ENCODE measurements at regions not wholly inside any gene's neighbourhood (a gene's known extent, or its start where the extent isn't known, plus 50 kb on each side); places are given as distances from the start of the nearest gene placed in this dataset.

DNA sequence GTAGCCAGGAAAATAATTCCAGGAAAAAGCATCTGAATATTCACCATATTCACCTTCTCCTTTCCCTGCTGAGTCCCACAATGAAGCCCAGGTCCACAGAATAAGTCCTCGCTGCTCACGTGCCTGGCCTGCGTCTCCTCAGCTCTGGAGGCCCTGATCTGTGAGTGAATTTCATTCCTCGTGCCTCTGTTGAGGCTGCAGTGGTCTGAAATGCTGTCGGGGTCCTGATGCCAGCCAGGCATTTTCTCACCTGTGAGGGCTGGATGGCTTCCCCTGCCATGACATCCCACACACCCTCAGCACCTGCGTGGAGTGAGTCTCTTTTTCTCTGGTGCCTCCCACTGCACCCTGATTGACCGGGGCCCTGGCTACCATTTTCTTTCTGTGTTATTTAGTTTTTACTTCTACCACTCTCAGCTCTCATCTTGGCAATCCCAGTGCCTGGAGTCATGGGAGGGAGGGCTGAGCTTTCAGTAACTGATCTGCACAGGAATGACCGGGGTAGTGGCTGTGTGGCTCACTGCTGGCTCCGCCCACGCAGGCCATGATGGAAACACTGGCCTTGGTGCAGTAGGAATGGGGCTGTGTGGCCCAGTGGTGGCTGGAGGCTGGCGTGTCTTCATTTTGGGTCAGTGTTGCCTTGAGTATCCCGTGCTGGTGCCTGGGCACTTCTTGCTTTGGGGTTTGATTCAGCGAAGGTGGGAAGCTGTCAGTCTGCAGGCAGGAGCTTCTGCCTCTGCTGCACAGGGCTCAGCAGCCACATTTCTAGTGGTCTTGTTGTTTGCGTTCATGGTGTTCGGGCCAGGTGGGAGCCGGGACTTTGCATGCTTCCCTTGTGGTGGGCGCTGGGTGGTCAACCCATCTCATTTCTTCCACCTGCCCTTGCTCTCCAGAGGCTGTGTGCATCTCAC is 807.2 kb downstream of the TBC1D22A start:
- TF ChIP-seq JUND (IDR thresholded peaks at IDR 0.05; ENCODE audit: low read depth) = no peak
- in situ Hi-C loops (cut with HindIII; ENCODE audit: low pct_unique_long_range_greater_than_20kb, low sequenced_read_pairs) = no loop called here
- no peak for DNase-seq (ENCODE audit: low read depth in 1 of 2, low spot score in 1 of 2)

DNA sequence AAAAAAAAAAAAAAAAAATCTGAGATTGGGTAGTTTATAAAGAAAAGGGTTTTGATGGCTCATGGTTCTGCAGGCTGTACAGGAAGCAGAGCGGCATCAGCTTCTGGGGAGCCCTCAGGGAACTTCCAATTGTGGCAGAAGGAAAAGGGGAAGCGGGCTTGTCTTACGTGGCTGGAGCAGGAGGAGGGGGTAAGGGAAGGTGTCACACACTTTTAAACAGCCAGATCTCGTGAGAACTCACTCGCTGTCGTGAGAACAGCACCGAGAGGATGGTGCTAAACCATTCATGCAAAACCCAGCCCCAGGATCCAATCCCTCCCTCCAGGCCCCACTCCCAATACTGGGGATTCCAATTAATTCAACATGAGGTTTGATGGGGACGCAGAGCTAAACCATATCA is 806.2 kb downstream of the TBC1D22A start:
- DNase-seq (ENCODE audit: low read depth in 1 of 2, low spot score in 1 of 2) = no peak
- no peak for TF ChIP-seq JUND (IDR thresholded peaks at IDR 0.05; ENCODE audit: low read depth)
- in situ Hi-C loops (cut with HindIII; ENCODE audit: low pct_unique_long_range_greater_than_20kb, low sequenced_read_pairs) = no loop called here

DNA sequence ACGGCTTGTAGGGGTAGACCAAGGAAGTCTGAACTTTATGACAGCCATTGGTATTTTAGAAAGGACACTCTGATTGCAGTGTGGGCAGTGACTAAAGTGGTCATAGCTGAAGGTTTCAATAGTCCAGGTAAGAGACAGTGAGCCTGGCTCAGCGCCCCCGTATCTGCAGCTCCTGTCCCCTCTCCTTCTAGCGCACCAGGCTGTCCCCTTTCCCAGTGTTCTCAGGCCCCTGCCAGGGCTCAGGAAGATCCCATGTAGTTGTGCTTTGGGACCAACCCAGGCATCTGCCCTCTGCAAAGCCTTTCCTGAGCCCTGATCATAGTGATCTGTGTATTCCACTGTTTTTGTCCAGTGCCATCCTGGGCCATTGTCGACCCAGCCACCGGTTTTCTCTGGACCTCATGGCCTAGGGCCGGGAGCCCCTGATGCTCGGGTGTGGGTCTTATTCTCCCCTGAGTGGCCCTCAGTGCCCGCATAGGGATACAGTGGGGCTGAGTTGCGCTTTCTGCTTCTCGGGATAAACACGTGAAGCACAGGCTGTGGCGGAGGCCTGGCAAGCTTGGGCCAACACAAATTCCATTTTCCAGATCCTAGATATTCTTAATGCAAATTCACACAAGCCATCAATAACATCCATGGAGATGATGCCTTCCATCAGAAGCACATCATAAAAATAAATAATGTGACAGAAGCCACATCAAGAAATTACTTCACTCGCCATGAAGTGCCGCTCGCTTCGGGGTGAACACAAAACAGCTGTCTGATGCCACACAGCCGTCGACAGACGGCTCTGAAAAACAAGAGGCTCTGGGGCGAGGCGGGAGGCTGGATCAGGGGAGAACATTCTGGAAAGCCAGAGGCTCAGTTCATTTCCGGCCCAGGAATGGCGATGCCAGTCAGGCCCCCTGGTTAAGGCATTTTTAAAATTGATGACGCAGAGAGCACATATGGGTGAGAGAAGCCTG is 805.0 kb downstream of the TBC1D22A start:
- in situ Hi-C loops (cut with HindIII; ENCODE audit: low pct_unique_long_range_greater_than_20kb, low sequenced_read_pairs) = no loop called here
- no peak for TF ChIP-seq JUND (IDR thresholded peaks at IDR 0.05; ENCODE audit: low read depth)
- DNase-seq (ENCODE audit: low read depth in 1 of 2, low spot score in 1 of 2) = no peak

DNA sequence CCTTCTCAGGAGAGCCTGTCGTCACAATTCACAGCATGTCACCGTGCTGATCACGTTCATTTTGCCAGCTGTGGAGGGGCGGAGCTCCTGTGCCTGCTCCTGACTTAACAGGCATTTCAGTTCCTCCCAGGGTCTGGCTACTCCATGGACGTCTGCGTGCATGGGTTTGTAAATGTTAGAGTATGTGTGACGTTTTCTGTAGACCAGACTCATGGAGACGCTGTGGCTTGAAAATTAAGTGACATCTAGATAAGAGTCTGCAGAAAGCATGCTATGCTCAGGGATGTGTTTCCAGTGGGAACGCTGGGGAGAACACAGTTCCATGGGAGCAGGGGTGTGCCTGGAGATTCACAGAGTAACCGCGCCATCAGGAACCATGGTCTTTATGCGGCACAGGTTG is 804.0 kb downstream of the TBC1D22A start:
- no peak for DNase-seq (ENCODE audit: low read depth in 1 of 2, low spot score in 1 of 2)
- TF ChIP-seq JUND (IDR thresholded peaks at IDR 0.05; ENCODE audit: low read depth) = no peak
- in situ Hi-C loops (cut with HindIII; ENCODE audit: low pct_unique_long_range_greater_than_20kb, low sequenced_read_pairs) = no loop called here

DNA sequence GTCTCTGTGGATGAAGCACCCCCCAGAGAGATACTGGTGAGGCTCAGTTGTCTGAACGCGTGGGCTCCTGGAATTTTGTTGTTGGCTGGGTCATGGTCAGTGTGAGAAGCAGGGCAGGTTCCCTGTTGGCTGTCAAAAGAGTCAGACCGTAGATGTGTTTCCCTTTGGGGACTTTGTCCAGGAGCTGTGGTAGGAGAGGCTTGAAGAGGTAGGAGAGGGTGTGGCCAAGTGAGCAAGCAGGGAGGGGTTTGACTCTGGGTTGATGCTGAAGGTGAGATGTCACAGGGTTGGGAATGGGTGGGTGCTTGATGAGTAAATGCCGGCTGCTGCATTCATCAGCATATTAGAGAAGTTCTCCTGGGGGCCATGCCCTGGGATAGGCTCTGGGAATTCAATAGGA is 803.2 kb downstream of the TBC1D22A start:
- in situ Hi-C loops (cut with HindIII; ENCODE audit: low pct_unique_long_range_greater_than_20kb, low sequenced_read_pairs) = no loop called here
- no peak for DNase-seq (ENCODE audit: low read depth in 1 of 2, low spot score in 1 of 2)
- TF ChIP-seq JUND (IDR thresholded peaks at IDR 0.05; ENCODE audit: low read depth) = no peak

DNA sequence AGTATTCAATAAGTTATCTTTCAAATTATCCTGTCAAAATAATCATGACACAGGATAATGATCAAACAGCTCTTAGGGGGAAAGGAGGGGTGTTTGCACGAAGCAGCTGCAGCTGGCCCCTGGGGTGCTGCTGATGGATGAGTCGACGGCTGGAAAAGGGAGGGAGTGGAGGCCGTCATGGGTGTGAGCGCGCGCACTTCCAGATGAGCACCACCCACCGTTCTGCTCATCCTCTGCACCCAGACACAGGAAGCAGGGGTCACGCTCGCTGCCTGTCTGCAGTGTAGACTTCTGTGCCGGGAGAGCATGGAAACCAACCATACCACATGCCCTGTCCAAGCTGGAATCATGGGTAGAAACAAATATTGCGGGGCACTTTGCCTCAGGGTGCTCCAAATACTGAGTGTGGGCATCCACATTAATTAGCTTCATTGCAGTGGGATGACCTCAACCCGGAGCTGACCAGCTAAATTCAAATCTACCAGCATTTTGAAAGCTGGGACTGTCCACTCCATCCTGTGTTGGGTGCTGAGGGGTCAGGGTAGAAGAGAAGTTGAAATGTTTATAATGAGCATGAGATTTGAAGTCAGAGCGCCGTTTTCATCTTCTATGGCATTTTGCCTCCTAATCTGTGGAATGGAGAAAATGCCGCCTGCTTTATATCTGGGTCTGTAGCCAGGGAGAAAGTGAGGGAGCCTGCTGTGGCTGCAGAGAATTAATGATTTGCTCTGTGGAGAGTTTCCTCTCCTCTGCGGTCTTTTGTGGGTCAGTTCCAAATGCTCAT is 802.4 kb downstream of the TBC1D22A start:
- TF ChIP-seq JUND (IDR thresholded peaks at IDR 0.05; ENCODE audit: low read depth) = no peak
- in situ Hi-C loops (cut with HindIII; ENCODE audit: low pct_unique_long_range_greater_than_20kb, low sequenced_read_pairs) = no loop called here
- no peak for DNase-seq (ENCODE audit: low read depth in 1 of 2, low spot score in 1 of 2)

DNA sequence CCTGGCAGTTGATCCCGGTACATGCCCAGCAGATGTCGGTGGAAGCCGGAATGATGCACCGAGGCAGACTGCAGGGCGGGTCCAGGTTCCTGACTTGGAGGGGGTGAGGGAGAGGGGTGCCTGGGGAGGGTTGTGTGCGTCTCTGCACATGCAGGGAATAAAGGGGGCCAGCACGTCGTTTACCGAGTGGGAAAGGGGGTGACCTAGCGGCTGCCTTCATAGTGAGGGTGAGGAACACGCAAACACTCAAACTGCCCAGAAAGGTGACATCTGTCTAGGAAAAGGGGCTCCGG is 801.7 kb downstream of the TBC1D22A start:
- DNase-seq (ENCODE audit: low read depth in 1 of 2, low spot score in 1 of 2) = no peak
- TF ChIP-seq JUND (IDR thresholded peaks at IDR 0.05; ENCODE audit: low read depth) = no peak
- in situ Hi-C loops (cut with HindIII; ENCODE audit: low pct_unique_long_range_greater_than_20kb, low sequenced_read_pairs) = no loop called here

DNA sequence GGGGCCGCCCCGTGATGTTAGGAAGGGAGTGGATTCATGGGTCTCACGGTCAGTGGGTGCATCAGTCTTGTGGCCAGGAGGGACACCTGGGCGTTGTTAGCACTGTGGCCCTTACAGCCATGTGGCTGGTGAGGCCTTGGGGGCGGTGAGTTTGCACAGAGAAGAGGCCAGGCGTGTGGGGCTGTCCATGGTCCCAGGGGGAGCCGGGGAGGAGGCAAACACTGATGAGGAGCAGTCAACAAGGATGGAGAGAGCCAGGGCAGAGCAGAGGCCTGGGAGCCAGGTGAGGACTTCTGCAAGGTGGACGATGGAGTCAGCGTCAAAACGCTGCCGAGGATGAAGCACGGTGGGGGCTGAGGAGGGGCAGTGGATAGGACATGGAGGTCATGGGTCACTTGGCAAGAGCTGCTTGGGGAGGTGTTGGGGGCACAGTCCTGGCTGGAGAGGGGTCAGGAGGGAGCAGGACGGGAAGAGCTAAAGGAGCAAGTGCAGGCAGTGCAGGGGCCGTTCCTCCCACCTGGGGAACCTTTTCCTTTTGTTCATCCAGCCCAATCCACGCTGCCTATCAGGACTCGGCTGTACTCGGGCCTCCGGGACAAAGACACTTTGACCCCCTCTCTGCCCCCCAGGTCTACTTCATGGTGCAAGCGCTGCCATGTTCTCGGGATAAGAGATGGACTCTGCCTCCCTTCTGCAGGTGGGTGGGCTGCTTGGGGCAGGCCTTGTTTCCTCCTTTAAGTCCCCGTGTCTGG is 801.1 kb downstream of the TBC1D22A start:
- DNase-seq (ENCODE audit: low read depth in 1 of 2, low spot score in 1 of 2) = no peak
- in situ Hi-C loops (cut with HindIII; ENCODE audit: low pct_unique_long_range_greater_than_20kb, low sequenced_read_pairs) = no loop called here
- no peak for TF ChIP-seq JUND (IDR thresholded peaks at IDR 0.05; ENCODE audit: low read depth)

DNA sequence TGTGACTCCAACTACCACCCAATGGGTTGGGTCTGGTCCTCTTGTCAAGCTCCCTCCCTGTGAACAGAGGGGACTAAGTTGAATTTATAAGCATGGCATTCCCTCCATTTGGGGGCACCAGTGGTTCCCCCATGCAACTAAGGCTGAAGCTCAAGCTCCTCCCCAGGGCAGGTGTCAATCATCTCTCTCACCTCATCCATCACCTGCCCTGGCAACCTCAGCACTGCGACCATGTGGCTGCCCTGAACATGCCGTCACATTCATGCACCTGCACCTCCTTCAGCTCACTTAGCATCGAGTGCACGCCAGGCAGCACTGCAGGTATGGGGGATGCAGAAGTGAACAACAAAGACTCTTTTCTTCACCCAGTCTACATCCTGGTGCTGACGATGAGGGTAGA is 799.3 kb downstream of the TBC1D22A start:
- no peak for DNase-seq (ENCODE audit: low read depth in 1 of 2, low spot score in 1 of 2)
- no peak for TF ChIP-seq JUND (IDR thresholded peaks at IDR 0.05; ENCODE audit: low read depth)
- in situ Hi-C loops (cut with HindIII; ENCODE audit: low pct_unique_long_range_greater_than_20kb, low sequenced_read_pairs) = no loop called here

DNA sequence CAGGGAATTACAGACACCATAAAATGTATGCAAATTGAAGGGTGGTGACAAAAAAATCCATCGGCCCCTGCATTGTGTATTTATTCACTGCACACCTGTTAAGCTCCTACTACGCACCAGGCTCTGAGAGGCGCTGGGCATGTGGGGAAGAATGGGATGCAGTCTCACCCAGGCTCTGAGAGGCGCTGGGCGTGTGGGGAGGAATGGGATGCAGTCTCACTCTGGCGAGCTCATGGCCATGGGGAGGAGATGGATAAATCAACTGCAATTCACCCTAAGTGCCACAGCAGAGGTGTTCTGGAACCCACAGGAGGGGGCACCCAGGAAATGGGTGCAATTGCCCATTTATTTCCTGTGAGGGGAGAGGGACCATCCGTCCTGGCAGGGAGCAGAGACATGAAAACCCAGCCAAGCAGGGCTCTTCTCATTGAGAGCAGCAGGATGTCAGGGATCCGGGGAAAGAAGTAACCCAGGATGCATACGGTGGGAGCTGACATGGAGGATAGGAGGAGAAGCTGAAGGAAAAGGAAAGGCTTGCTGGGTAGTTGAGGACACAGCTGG is 798.7 kb downstream of the TBC1D22A start:
- DNase-seq (ENCODE audit: low read depth in 1 of 2, low spot score in 1 of 2) = no peak
- no peak for TF ChIP-seq JUND (IDR thresholded peaks at IDR 0.05; ENCODE audit: low read depth)
- in situ Hi-C loops (cut with HindIII; ENCODE audit: low pct_unique_long_range_greater_than_20kb, low sequenced_read_pairs) = no loop called here

DNA sequence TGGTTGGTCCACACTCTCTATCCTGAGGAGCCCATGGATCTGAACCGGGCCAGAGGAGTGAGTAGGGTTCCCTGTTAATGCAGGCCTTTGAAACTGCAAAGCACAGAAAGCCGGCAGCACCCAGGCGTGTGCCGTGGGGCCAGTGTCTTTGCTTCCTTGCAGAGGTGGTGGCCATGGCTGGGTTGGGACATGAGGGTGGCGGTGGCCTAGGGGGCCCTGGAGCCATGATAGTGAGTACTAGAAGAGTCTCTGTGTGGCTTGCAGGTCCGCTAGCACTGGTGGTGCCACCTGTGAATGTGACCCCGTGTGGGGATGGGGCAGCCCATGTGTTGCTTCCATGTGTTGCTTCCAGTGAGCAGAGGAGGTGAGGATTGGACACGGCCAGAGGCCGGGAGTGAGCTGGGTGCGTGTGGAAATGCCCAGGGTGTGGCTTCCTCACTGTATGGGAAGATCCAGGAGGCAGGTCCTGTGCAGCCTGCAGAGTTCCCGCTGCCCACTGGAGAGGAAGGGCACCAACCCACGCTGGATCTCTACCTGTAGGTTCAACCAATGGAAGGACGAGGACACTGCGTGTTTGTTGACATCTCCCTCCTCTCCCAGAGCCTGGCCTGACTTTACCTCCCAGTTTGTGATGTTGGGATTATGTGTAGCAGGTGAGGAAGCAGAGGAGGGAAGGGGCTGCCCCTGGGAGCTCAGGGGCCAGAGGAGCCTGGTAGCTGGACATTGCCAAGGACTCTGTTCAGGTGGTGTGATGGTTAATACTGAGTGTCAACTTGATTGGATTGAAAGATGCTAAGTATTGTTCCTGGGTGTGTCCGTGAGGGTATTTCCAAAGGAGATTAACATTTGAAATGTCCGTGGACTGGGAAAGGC is 796.6 kb downstream of the TBC1D22A start:
- in situ Hi-C loops (cut with HindIII; ENCODE audit: low pct_unique_long_range_greater_than_20kb, low sequenced_read_pairs) = no loop called here
- DNase-seq (ENCODE audit: low read depth in 1 of 2, low spot score in 1 of 2) = no peak
- TF ChIP-seq JUND (IDR thresholded peaks at IDR 0.05; ENCODE audit: low read depth) = no peak
